ENCODE measurements at regions not wholly inside any gene's neighbourhood (a gene's known extent, or its start where the extent isn't known, plus 50 kb on each side); places are given as distances from the start of the nearest gene placed in this dataset.
"Not testable (repeated sequence)": the region's sequence is repeated elsewhere in the genome, so short reads cannot be mapped to it uniquely, and the experiment has no call there.

GRCh38 chr4:3369781-3370674 is 71.7 kb upstream of the HGFAC start:
- DNase-seq, result peak; percentile 44
- peaks cover 17% of the 10 kb centered on the region for H3K4me1 Mint-ChIP-seq

GRCh38 chr4:3371033-3372001 is 70.5 kb upstream of the HGFAC start:
- Mint-ChIP-seq H3K4me1 (peaks cover 17% of the 10 kb centered on the region), H3K27me3 (peaks cover 42% of the 10 kb centered on the region), H3K4me3 (no peak overlapping the region), H3K27ac (no peak overlapping the region), H3K9me3 (no peaks in the 10 kb centered on the region), H3K36me3 (no peaks in the 10 kb centered on the region)
- no peak for DNase-seq

More at GRCh38 chr4:3369781-3370674, 71.7 kb upstream of the HGFAC start:
- Mint-ChIP-seq H3K9me3 (no peaks in the 10 kb centered on the region), H3K27ac (no peak overlapping the region), H3K36me3 (no peaks in the 10 kb centered on the region), H3K27me3 (peaks cover 42% of the 10 kb centered on the region), H3K4me3 (peak overlapping the region; percentile 61)

GRCh38 chr4:3372264-3372932 is 69.4 kb upstream of the HGFAC start:
- DNase-seq, result no peak
- Mint-ChIP-seq H3K4me1 (peaks cover 17% of the 10 kb centered on the region), H3K4me3 (no peak overlapping the region), H3K36me3 (no peaks in the 10 kb centered on the region), H3K9me3 (no peaks in the 10 kb centered on the region), H3K27ac (no peak overlapping the region), H3K27me3 (peaks cover 42% of the 10 kb centered on the region)

- no peak overlapping the region for H3K27ac Mint-ChIP-seq
- H3K4me1 Mint-ChIP-seq, result peaks cover 17% of the 10 kb centered on the region
- no peak for DNase-seq
- H3K27me3 Mint-ChIP-seq, result peaks cover 42% of the 10 kb centered on the region
- no peak overlapping the region for H3K4me3 Mint-ChIP-seq
- H3K9me3 Mint-ChIP-seq, result no peaks in the 10 kb centered on the region
- H3K36me3 Mint-ChIP-seq, result no peaks in the 10 kb centered on the region
These were observed 68.8 kb upstream of the HGFAC start for GRCh38 chr4:3372933-3373465.

- no peak for DNase-seq
- Mint-ChIP-seq H3K27ac (no peak overlapping the region), H3K27me3 (peaks cover 42% of the 10 kb centered on the region)
These were observed 68.3 kb upstream of the HGFAC start for GRCh38 chr4:3373468-3373867.

GRCh38 chr4:3374011-3374645 is 67.6 kb upstream of the HGFAC start:
- Mint-ChIP-seq H3K27me3 (peaks cover 36% of the 10 kb centered on the region), H3K4me1 (peaks cover 11% of the 10 kb centered on the region), H3K27ac (no peak overlapping the region), H3K4me3 (no peak overlapping the region), H3K9me3 (no peaks in the 10 kb centered on the region), H3K36me3 (no peaks in the 10 kb centered on the region)
- no peak for DNase-seq

More at GRCh38 chr4:3373468-3373867, 68.3 kb upstream of the HGFAC start:
- Mint-ChIP-seq H3K4me3 (no peak overlapping the region), H3K9me3 (no peaks in the 10 kb centered on the region), H3K36me3 (no peaks in the 10 kb centered on the region), H3K4me1 (peaks cover 17% of the 10 kb centered on the region)

- Mint-ChIP-seq H3K4me1 (peaks cover 5% of the 10 kb centered on the region), H3K27ac (no peak overlapping the region), H3K9me3 (peaks cover 2% of the 10 kb centered on the region)
These were observed 67.1 kb upstream of the HGFAC start for GRCh38 chr4:3374667-3375066.

GRCh38 chr4:3375688-3376087 is 66.1 kb upstream of the HGFAC start:
- no peak overlapping the region for H3K27ac Mint-ChIP-seq
- H3K4me1 Mint-ChIP-seq, result no peaks in the 10 kb centered on the region
- H3K9me3 Mint-ChIP-seq, result peaks cover 5% of the 10 kb centered on the region
- peaks cover 25% of the 10 kb centered on the region for H3K27me3 Mint-ChIP-seq
- DNase-seq, result no peak
- H3K4me3 Mint-ChIP-seq, result no peak overlapping the region
- H3K36me3 Mint-ChIP-seq, result peaks cover 2% of the 10 kb centered on the region

More at GRCh38 chr4:3374667-3375066, 67.1 kb upstream of the HGFAC start:
- no peaks in the 10 kb centered on the region for H3K36me3 Mint-ChIP-seq
- DNase-seq, result no peak
- peaks cover 32% of the 10 kb centered on the region for H3K27me3 Mint-ChIP-seq
- no peak overlapping the region for H3K4me3 Mint-ChIP-seq

- peaks cover 9% of the 10 kb centered on the region for H3K9me3 Mint-ChIP-seq
- H3K4me3 Mint-ChIP-seq, result no peak overlapping the region
- H3K27ac Mint-ChIP-seq, result no peak overlapping the region
- H3K36me3 Mint-ChIP-seq, result peaks cover 6% of the 10 kb centered on the region
- peaks cover 21% of the 10 kb centered on the region for H3K27me3 Mint-ChIP-seq
- no peak for DNase-seq
- H3K4me1 Mint-ChIP-seq, result no peaks in the 10 kb centered on the region
These were observed 65.5 kb upstream of the HGFAC start for GRCh38 chr4:3376266-3376665.

GRCh38 chr4:3377557-3377956 is 64.2 kb upstream of the HGFAC start:
- peaks cover 10% of the 10 kb centered on the region for H3K9me3 Mint-ChIP-seq
- no peak overlapping the region for H3K4me3 Mint-ChIP-seq
- H3K4me1 Mint-ChIP-seq, result no peaks in the 10 kb centered on the region
- H3K36me3 Mint-ChIP-seq, result peaks cover 6% of the 10 kb centered on the region
- peaks cover 12% of the 10 kb centered on the region for H3K27me3 Mint-ChIP-seq
- DNase-seq, result no peak
- no peak overlapping the region for H3K27ac Mint-ChIP-seq

GRCh38 chr4:3380336-3380735 is 61.4 kb upstream of the HGFAC start:
- H3K36me3 Mint-ChIP-seq, H3K27me3 Mint-ChIP-seq, H3K27ac Mint-ChIP-seq, H3K4me3 Mint-ChIP-seq, H3K4me1 Mint-ChIP-seq, DNase-seq: not testable (repeated sequence)
- peaks cover 10% of the 10 kb centered on the region for H3K9me3 Mint-ChIP-seq

- DNase-seq, H3K27me3 Mint-ChIP-seq: not testable (repeated sequence)
These were observed 60.6 kb upstream of the HGFAC start for GRCh38 chr4:3381208-3381607.

GRCh38 chr4:3382251-3382650 is 59.5 kb upstream of the HGFAC start:
- H3K36me3 Mint-ChIP-seq, result peaks cover 6% of the 10 kb centered on the region
- H3K27ac Mint-ChIP-seq, result no peak overlapping the region
- peaks cover 2% of the 10 kb centered on the region for H3K4me1 Mint-ChIP-seq
- H3K27me3 Mint-ChIP-seq, result no peaks in the 10 kb centered on the region
- DNase-seq, result no peak
- no peak overlapping the region for H3K4me3 Mint-ChIP-seq
- peaks cover 10% of the 10 kb centered on the region for H3K9me3 Mint-ChIP-seq

More at GRCh38 chr4:3381208-3381607, 60.6 kb upstream of the HGFAC start:
- not testable (repeated sequence) for H3K27ac Mint-ChIP-seq, H3K4me1 Mint-ChIP-seq, H3K36me3 Mint-ChIP-seq, H3K4me3 Mint-ChIP-seq
- H3K9me3 Mint-ChIP-seq, result peaks cover 10% of the 10 kb centered on the region

- Mint-ChIP-seq H3K4me3 (no peak overlapping the region), H3K9me3 (peaks cover 10% of the 10 kb centered on the region), H3K27ac (no peak overlapping the region), H3K27me3 (no peaks in the 10 kb centered on the region), H3K36me3 (peaks cover 6% of the 10 kb centered on the region), H3K4me1 (peaks cover 3% of the 10 kb centered on the region)
- no peak for DNase-seq
These were observed 57.4 kb upstream of the HGFAC start for GRCh38 chr4:3384391-3384770.
